ENCODE measurements at regions not wholly inside any gene's neighbourhood (a gene's known extent, or its start where the extent isn't known, plus 50 kb on each side); places are given as distances from the start of the nearest gene placed in this dataset.

- ChIA-PET CTCF (no interaction called here), POLR2A (no interaction called here)
- TF ChIP-seq FOS (IDR thresholded peaks at IDR 0.05; ENCODE audit: borderline replicate concordance, insufficient read depth, low read length) (no peak), JUN (IDR thresholded peaks at IDR 0.05; ENCODE audit: borderline replicate concordance, insufficient read depth, insufficient read length, low read depth) (no peak), POLR2A (IDR thresholded peaks at IDR 0.05; ENCODE audit: low read depth, low read length) (no peak), EZH2 (IDR thresholded peaks at IDR 0.05; ENCODE audit: borderline replicate concordance, low read depth, low read length, severe bottlenecking) (no peak), MYC (IDR thresholded peaks at IDR 0.05; ENCODE audit: low read depth, low read length) (no peak), MAX (IDR thresholded peaks at IDR 0.05; ENCODE audit: insufficient read depth, insufficient read length) (no peak), CTCF (IDR thresholded peaks at IDR 0.05; ENCODE audit: extremely low read depth in 1 of 2, insufficient read depth in 1 of 2, low read depth in 1 of 2, low read length in 2 of 2) (no peak), GATA2 (IDR thresholded peaks at IDR 0.05; ENCODE audit: insufficient read depth, insufficient read length, low read depth, low read length) (no peak), POLR2AphosphoS5 (IDR thresholded peaks at IDR 0.05; ENCODE audit: insufficient read depth, low read depth, low read length) (no peak)
- no peak overlapping the region for H3K27ac ChIP-seq (ENCODE audit: insufficient read depth, low read depth, low read length)
- H2AFZ ChIP-seq (ENCODE audit: low read depth, low read length), result no peak overlapping the region
- no TSS peak for BruUV-seq (replicated peaks)
- H3K9ac ChIP-seq (replicated peaks; ENCODE audit: extremely low read depth, insufficient read depth, low read length), result no peak overlapping the region
- no peaks in the 10 kb centered on the region for H3K36me3 ChIP-seq (ENCODE audit: control insufficient read depth in 2 of 2, extremely low read depth in 1 of 2, insufficient read depth in 2 of 2, low read length in 2 of 2)
- intact Hi-C loops (cut with micrococcal nuclease), result no loop called here
- no peaks in the 10 kb centered on the region for H3K9me1 ChIP-seq (replicated peaks; ENCODE audit: control insufficient read depth, extremely low read depth, insufficient read depth, low read length)
- dilution Hi-C loops (cut with MboI; ENCODE audit: extremely low pct_ligation_motif_present, low sequenced_read_pairs), result no loop called here
- H3K9me3 ChIP-seq (replicated peaks; ENCODE audit: control insufficient read depth, insufficient read depth, low read length), result no peaks in the 10 kb centered on the region
- peaks cover 4% of the 10 kb centered on the region for H3K4me1 ChIP-seq (ENCODE audit: control insufficient read depth, extremely low read depth, insufficient read depth, low read length)
- no peak overlapping the region for H3K4me2 ChIP-seq (ENCODE audit: insufficient read depth, low read length)
- H3K27me3 ChIP-seq (ENCODE audit: control insufficient read depth in 2 of 2, insufficient read depth in 2 of 2, low read length in 2 of 2), result no peaks in the 10 kb centered on the region
- FAIRE-seq (no peak), DNase-seq (ENCODE audit: low read depth, low spot score) (no peak)
- no peaks in the 10 kb centered on the region for H3K79me2 ChIP-seq (ENCODE audit: control insufficient read depth, insufficient read depth, low read length)
- H3K4me3 ChIP-seq (replicated peaks in 1 of 3; ENCODE audit: insufficient read depth in 1 of 3, low read depth in 1 of 3, low read length in 3 of 3), result no peak overlapping the region
- H4K20me1 ChIP-seq (replicated peaks; ENCODE audit: control insufficient read depth, extremely low read depth, insufficient read depth, low read length), result no peaks in the 10 kb centered on the region
These were observed 361.1 kb downstream of the ETS1 start for GRCh38 chr11:128226106-128226716.

All from endothelial cell of umbilical vein (primary cell).